Upper lobe of left lung (tissue), 4 donors: ENCODE measurements at regions not wholly inside any gene's neighbourhood (a gene's known extent, or its start where the extent isn't known, plus 50 kb on each side); places are given as distances from the start of the nearest gene placed in this dataset.
"Not testable (repeated sequence)": the region's sequence is repeated elsewhere in the genome, so short reads cannot be mapped to it uniquely, and the experiment has no call there.

ENCODE experiments used
- CTCF ChIP-seq, 6 experiments: fragments of 450-650 bp in 4 of 6; fragments of 200-600 bp in 2 of 6; sonication (generic) in 2 of 6; IDR thresholded peaks; one replicate each; pipeline ENCODE4 v1.5.1; 2016 to 2019; ENCODE audit warnings: antibody characterized with exemption in 6 of 6
- POLR2A ChIP-seq, 4 donors: fragments of 450-650 bp; IDR thresholded peaks; one replicate each; pipeline ENCODE4 v1.5.1; 2016 to 2017; ENCODE audit warnings: antibody characterized with exemption in 4 of 4, mild to moderate bottlenecking in 2 of 4

GRCh38 chr14:105723776-105724175 is 197.4 kb downstream of the TMEM121 start:
- TF ChIP-seq CTCF, POLR2A (IDR thresholded peaks at IDR 0.05): not testable (repeated sequence)
